ENCODE measurements at regions not wholly inside any gene's neighbourhood (a gene's known extent, or its start where the extent isn't known, plus 50 kb on each side); places are given as distances from the start of the nearest gene placed in this dataset.
A peak's percentile ranks its signal among the peaks of the same experiment; 100 is the strongest.

GRCh38 chr4:170990989-170991589, 822.1 kb upstream of the GALNTL6 start:
- H3K4me3 ChIP-seq (ENCODE audit: low read depth, low read length): no peak overlapping the region
- peak; percentile 73 for TF ChIP-seq CTCF (IDR thresholded peaks at IDR 0.05; ENCODE audit: control insufficient read depth, extremely low read depth, insufficient read depth)
- DNase-seq (ENCODE audit: low read depth): peak; percentile 15

- no peak for DNase-seq (ENCODE audit: low read depth)
- no peak overlapping the region for H3K4me3 ChIP-seq (ENCODE audit: low read depth, low read length)
- no peak for TF ChIP-seq CTCF (IDR thresholded peaks at IDR 0.05; ENCODE audit: control insufficient read depth, extremely low read depth, insufficient read depth)
Measured at GRCh38 chr4:170988446-170988845, 824.8 kb upstream of the GALNTL6 start.

- no peak for TF ChIP-seq CTCF (IDR thresholded peaks at IDR 0.05; ENCODE audit: control insufficient read depth, extremely low read depth, insufficient read depth)
- no peak for DNase-seq (ENCODE audit: low read depth)
- no peak overlapping the region for H3K4me3 ChIP-seq (ENCODE audit: low read depth, low read length)
Measured at GRCh38 chr4:170979736-170980135, 833.5 kb upstream of the GALNTL6 start.

- no peak for TF ChIP-seq CTCF (IDR thresholded peaks at IDR 0.05; ENCODE audit: control insufficient read depth, extremely low read depth, insufficient read depth)
- H3K4me3 ChIP-seq (ENCODE audit: low read depth, low read length): no peak overlapping the region
- DNase-seq (ENCODE audit: low read depth): no peak
Measured at GRCh38 chr4:170978990-170979389, 834.2 kb upstream of the GALNTL6 start.

- DNase-seq (ENCODE audit: low read depth): no peak
- TF ChIP-seq CTCF (IDR thresholded peaks at IDR 0.05; ENCODE audit: control insufficient read depth, extremely low read depth, insufficient read depth): no peak
- no peak overlapping the region for H3K4me3 ChIP-seq (ENCODE audit: low read depth, low read length)
Measured at GRCh38 chr4:170949084-170949483, 859.3 kb upstream of the AADAT start.

- H3K4me3 ChIP-seq (ENCODE audit: low read depth, low read length): no peak overlapping the region
- no peak for DNase-seq (ENCODE audit: low read depth)
- no peak for TF ChIP-seq CTCF (IDR thresholded peaks at IDR 0.05; ENCODE audit: control insufficient read depth, extremely low read depth, insufficient read depth)
Measured at GRCh38 chr4:170940043-170940724, 850.4 kb upstream of the AADAT start.

GRCh38 chr4:170938588-170938987, 848.8 kb upstream of the AADAT start:
- DNase-seq (ENCODE audit: low read depth): no peak
- no peak overlapping the region for H3K4me3 ChIP-seq (ENCODE audit: low read depth, low read length)
- TF ChIP-seq CTCF (IDR thresholded peaks at IDR 0.05; ENCODE audit: control insufficient read depth, extremely low read depth, insufficient read depth): no peak

Measured in LNCaP clone FGC (cell line).